ENCODE measurements at regions not wholly inside any gene's neighbourhood (a gene's known extent, or its start where the extent isn't known, plus 50 kb on each side); places are given as distances from the start of the nearest gene placed in this dataset.

GRCh38 chr16:59864981-59865666 is 1131.0 kb upstream of the GOT2 start:
- intact Hi-C loops (cut with micrococcal nuclease; ENCODE audit: unreplicated experiment) (no loop called here), in situ Hi-C loops (cut with HindIII; ENCODE audit: extremely low pct_ligation_motif_present, low pct_unique_long_range_greater_than_20kb) (no loop called here)
- Histone ChIP-seq H3K9ac (ENCODE audit: insufficient read depth, low read depth, low read length) (no peak overlapping the region), H3K27me3 (ENCODE audit: control insufficient read depth in 1 of 2, insufficient read depth in 2 of 2, low read length in 2 of 2) (no peaks in the 10 kb centered on the region), H3K4me2 (ENCODE audit: low read depth, low read length) (no peak overlapping the region), H4K20me1 (ENCODE audit: insufficient read depth, low read length) (no peaks in the 10 kb centered on the region), H3K79me2 (ENCODE audit: insufficient read depth, low read length) (no peaks in the 10 kb centered on the region), H3K36me3 (replicated peaks in 1 of 2; ENCODE audit: control insufficient read depth in 1 of 2, insufficient read depth in 2 of 2, low read length in 2 of 2) (no peaks in the 10 kb centered on the region), H3K4me1 (ENCODE audit: insufficient read depth, low read length) (no peaks in the 10 kb centered on the region), H2AFZ (ENCODE audit: low read length) (no peak overlapping the region), H3K4me3 (replicated peaks in 1 of 3; ENCODE audit: insufficient read depth in 1 of 3, low read depth in 2 of 3, low read length in 3 of 3) (no peak overlapping the region), H3K27ac (ENCODE audit: extremely low read length, insufficient read depth, low read length) (no peak overlapping the region), H3K9me3 (ENCODE audit: low read length) (peaks cover 51% of the 10 kb centered on the region)
- no peak for TF ChIP-seq ATF1 (CRISPR knock-in tag; IDR thresholded peaks at IDR 0.05)
- TF ChIP-seq ZNF816 (CRISPR knock-in tag; IDR thresholded peaks at IDR 0.05; ENCODE audit: borderline replicate concordance) = no peak
- TF ChIP-seq ATF7 (IDR thresholded peaks at IDR 0.05) = peak; percentile 83
- no peak for TF ChIP-seq ATF7 (CRISPR knock-in tag; IDR thresholded peaks at IDR 0.05)
- CTCF ChIA-PET (ENCODE audit: low intra/inter-chr PET ratio, low total read pairs) = no interaction called here
- POLR2A ChIA-PET = no interaction called here
- WGBS (ENCODE audit: low lambda C conversion rate) = 12% methylated on average over 4 of the region's 4 CpGs
- DNase-seq (ENCODE audit: low spot score) (no peak), ATAC-seq (no peak), FAIRE-seq (no peak)
- no TSS peak for BruUV-seq (replicated peaks)

GRCh38 chr16:59859676-59860402 is 1125.7 kb upstream of the GOT2 start:
- ChIA-PET POLR2A (no interaction called here), CTCF (ENCODE audit: low intra/inter-chr PET ratio, low total read pairs) (no interaction called here)
- no peak for ATAC-seq
- Histone ChIP-seq H3K79me2 (ENCODE audit: insufficient read depth, low read length) (no peaks in the 10 kb centered on the region), H3K27me3 (ENCODE audit: control insufficient read depth in 1 of 2, insufficient read depth in 2 of 2, low read length in 2 of 2) (no peaks in the 10 kb centered on the region), H3K9ac (ENCODE audit: insufficient read depth, low read depth, low read length) (no peak overlapping the region), H3K4me3 (replicated peaks in 1 of 3; ENCODE audit: insufficient read depth in 1 of 3, low read depth in 2 of 3, low read length in 3 of 3) (no peak overlapping the region), H3K9me3 (ENCODE audit: low read length) (peaks cover 28% of the 10 kb centered on the region), H3K4me2 (ENCODE audit: low read depth, low read length) (no peak overlapping the region), H3K36me3 (replicated peaks in 1 of 2; ENCODE audit: control insufficient read depth in 1 of 2, insufficient read depth in 2 of 2, low read length in 2 of 2) (no peaks in the 10 kb centered on the region), H4K20me1 (ENCODE audit: insufficient read depth, low read length) (no peaks in the 10 kb centered on the region), H2AFZ (ENCODE audit: low read length) (no peak overlapping the region), H3K4me1 (ENCODE audit: insufficient read depth, low read length) (no peaks in the 10 kb centered on the region), H3K27ac (ENCODE audit: extremely low read length, insufficient read depth, low read length) (no peak overlapping the region)
- no peak for DNase-seq (ENCODE audit: low spot score)
- in situ Hi-C loops (cut with HindIII; ENCODE audit: extremely low pct_ligation_motif_present, low pct_unique_long_range_greater_than_20kb) = no loop called here
- no peak for FAIRE-seq
- TF ChIP-seq CEBPB (IDR thresholded peaks at IDR 0.05; ENCODE audit: borderline replicate concordance, low read depth, low read length) (peak; percentile 67; the same call in 1 of the 2 replicates), ZNF33B (CRISPR knock-in tag; IDR thresholded peaks at IDR 0.05) (no peak)
- 22% methylated on average over 3 of the region's 3 CpGs for WGBS (ENCODE audit: low lambda C conversion rate)
- intact Hi-C loops (cut with micrococcal nuclease; ENCODE audit: unreplicated experiment) = no loop called here
- BruUV-seq (replicated peaks) = no TSS peak

Data from HepG2 (cell line).